ENCODE measurements at regions not wholly inside any gene's neighbourhood (a gene's known extent, or its start where the extent isn't known, plus 50 kb on each side); places are given as distances from the start of the nearest gene placed in this dataset.
"Not testable (repeated sequence)": the region's sequence is repeated elsewhere in the genome, so short reads cannot be mapped to it uniquely, and the experiment has no call there.

DNA sequence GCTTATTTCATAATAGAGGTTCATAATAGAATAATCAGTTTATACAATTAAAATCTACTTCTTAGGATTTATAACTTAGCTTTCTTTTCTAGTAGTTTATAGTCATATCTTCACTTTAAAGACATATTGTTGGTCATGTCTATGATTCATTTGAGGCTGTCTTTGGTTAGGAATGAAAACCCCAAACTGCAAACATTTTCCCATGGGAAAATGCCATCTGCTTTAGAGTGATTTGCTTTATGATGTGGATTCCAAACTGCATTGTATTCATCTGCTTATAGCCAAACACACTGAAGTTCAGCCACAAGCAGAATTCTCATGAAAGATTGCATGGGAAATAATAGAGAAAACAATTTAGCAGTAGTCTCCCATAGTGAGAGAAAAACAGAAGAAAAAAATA lies 128.0 kb downstream of the RFPL4B start:
- H3K27ac ChIP-seq, result no peak overlapping the region
- TF ChIP-seq, protein P1, sequence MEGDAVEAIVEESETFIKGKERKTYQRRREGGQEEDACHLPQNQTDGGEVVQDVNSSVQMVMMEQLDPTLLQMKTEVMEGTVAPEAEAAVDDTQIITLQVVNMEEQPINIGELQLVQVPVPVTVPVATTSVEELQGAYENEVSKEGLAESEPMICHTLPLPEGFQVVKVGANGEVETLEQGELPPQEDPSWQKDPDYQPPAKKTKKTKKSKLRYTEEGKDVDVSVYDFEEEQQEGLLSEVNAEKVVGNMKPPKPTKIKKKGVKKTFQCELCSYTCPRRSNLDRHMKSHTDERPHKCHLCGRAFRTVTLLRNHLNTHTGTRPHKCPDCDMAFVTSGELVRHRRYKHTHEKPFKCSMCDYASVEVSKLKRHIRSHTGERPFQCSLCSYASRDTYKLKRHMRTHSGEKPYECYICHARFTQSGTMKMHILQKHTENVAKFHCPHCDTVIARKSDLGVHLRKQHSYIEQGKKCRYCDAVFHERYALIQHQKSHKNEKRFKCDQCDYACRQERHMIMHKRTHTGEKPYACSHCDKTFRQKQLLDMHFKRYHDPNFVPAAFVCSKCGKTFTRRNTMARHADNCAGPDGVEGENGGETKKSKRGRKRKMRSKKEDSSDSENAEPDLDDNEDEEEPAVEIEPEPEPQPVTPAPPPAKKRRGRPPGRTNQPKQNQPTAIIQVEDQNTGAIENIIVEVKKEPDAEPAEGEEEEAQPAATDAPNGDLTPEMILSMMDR (conservative IDR thresholded peaks at IDR 0.05), result no peak

DNA sequence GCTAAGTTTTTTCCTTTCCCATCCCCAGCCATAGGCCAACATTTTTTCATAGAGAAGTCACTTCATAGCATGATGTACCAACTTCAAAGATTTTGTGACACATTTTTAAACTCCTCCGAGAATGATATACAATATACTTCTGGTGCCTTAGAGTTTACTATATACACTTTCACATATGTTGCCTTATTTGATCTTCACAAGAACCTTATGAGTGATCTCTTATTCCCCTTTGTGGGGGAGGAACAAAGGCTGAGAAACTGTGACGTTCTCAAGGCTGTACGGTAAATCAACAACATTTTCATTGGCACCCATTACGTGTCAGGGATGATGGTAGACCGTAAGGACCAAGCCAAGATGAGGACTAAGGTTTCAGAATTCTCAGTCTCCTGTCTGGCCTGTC lies 130.0 kb downstream of the RFPL4B start:
- TF ChIP-seq, protein P1 (conservative IDR thresholded peaks at IDR 0.05), result no peak
- no peak overlapping the region for H3K27ac ChIP-seq

- no peak overlapping the region for H3K27ac ChIP-seq
- TF ChIP-seq, protein P1 (conservative IDR thresholded peaks at IDR 0.05), result no peak
These were observed 130.9 kb downstream of the RFPL4B start for GRCh38 chr6:112478036-112478435.

DNA sequence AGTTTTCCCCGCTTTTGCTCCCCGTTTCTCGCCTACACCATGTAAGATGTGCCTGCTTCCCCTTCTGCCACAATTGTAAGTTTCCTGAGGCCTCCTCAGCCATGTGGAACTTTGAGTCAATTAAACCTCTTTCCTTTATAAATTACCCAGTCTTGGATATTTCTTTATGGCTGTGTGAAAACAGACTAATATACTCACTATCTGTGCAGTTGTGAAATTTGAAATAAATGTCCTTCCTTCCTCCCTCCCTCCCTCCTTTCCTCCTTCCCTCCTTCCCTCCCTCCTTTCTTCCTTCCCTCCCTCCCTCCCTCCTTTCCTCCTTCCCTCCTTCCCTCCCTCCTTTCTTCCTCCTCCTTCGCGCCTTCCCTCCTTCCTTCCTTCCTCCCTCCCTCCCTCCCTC lies 132.8 kb downstream of the RFPL4B start:
- H3K27ac ChIP-seq, result not testable (repeated sequence)

GRCh38 chr6:112480553-112480952 lies 133.4 kb downstream of the RFPL4B start:
- TF ChIP-seq, protein P1 (conservative IDR thresholded peaks at IDR 0.05), result no peak
- no peak overlapping the region for H3K27ac ChIP-seq

- no peak overlapping the region for H3K27ac ChIP-seq
- TF ChIP-seq, protein P1 (conservative IDR thresholded peaks at IDR 0.05), result no peak
These were observed 134.1 kb downstream of the RFPL4B start for GRCh38 chr6:112481211-112481610.

GRCh38 chr6:112482373-112482772 lies 135.2 kb downstream of the RFPL4B start:
- no peak overlapping the region for H3K27ac ChIP-seq
- TF ChIP-seq, protein P1 (conservative IDR thresholded peaks at IDR 0.05), result no peak

GRCh38 chr6:112485120-112485826 lies 138.1 kb downstream of the RFPL4B start:
- H3K27ac ChIP-seq, result no peak overlapping the region

More at GRCh38 chr6:112485120-112485826, 138.1 kb downstream of the RFPL4B start:
- TF ChIP-seq, protein P1 (conservative IDR thresholded peaks at IDR 0.05), result no peak
